Stimulated activated CD4-positive, alpha-beta T cell treated with anti-CD3 and anti-CD28 coated beads, Interleukin-4, amount 100 ng/mL, for 4 hours (primary cell): ENCODE measurements at regions not wholly inside any gene's neighbourhood (a gene's known extent, or its start where the extent isn't known, plus 50 kb on each side); places are given as distances from the start of the nearest gene placed in this dataset.
A peak's percentile ranks its signal among the peaks of the same experiment; 100 is the strongest.

ENCODE experiments used
- DNase-seq, 2 experiments: peaks; one replicate each; pipeline ENCODE4 v3.0.0-alpha.2; 2020

DNA sequence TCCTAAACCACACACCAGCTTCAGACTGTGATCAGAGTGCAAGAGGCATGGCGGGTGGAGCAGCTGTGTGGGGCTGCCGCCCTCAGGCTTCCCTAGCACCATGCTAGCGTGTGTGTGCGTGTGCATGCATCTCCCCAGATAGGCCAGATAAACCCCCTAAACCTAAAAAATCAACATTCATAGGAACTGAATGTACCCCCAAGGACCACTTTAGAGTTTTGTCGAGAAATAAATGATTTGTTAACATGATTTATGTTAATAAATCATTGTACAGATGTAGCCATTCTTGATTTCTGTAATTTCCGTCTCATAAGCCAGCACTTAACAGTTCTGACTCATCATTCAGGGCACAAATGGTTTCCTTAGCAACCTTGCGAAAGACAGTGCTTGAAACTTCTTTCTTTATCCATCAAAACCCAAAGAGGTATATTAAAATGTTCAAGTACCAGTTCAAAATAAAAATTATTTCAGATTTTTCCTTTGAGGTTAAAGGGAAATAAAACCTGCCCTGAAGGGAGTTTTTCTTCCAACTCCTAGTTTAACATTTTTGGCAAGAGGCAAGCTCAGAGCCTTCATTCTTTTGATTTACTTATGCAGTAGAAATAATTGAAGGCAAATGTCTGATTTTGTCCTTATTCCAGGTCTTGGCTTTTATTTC is 206.2 kb upstream of the RGS6 start:
- no peak for DNase-seq

DNA sequence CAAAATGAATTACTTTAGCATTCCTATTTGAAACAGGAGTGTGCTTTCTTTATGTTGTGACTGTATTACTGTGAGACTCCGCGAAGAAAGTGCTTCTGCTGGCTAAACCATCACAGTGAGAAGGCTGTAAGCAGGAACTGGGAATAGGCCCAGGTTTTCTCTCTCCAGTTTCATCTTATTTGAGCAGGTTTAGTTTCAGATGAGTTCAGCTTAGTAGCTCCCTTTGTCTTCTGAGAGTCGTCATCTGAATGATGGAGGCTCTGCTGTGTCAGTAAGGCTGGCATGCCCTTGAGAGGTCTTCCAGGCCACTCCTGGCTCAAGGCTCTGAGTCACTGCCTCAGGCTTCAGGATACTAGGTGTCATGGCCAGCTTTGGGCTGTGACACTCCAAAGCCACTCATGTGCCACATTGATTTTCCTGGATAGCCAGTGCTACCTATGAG is 205.6 kb upstream of the RGS6 start:
- no peak for DNase-seq

DNA sequence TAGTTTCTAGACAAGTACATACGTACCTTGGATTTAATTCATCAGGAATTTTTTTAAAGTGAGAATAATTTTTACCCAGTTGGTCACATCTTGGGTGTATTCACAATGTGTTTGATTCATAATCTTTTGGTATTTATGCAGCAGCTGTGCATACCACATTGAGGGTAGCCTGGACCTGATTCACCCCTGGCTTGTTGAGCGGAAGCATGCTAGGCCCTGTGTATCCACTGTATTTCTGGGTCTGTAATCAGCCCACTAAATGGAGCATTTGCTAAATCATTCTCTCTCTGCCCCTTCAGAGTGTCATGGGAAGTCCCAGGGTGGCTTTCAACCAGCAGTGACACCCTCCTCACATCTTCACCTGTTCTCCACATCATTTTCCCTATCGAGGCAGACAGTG is 203.8 kb upstream of the RGS6 start:
- no peak for DNase-seq

GRCh38 chr14:71729596-71729995 is 202.6 kb upstream of the RGS6 start:
- no peak for DNase-seq

DNA sequence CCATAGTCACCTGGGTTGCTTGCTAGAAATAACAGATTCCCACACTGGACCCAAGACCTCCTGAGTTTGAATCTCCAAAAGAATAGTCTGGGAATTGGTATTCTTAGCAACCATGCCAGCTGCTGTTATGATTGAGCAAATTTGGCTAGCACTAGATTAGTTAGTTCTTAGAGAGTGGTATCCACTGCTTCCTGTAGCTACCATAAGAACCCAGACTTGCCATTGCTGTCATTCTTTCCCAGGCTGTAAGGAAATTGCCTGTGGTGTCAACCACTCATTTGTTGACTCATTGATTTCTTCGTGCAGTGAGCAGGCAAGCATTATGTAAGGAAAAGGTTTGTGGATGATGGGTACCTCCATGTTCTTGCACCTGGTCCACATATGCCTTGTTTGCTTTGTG is 201.8 kb upstream of the RGS6 start:
- DNase-seq: no peak

- DNase-seq: no peak
Measured at GRCh38 chr14:71731096-71731495, 201.1 kb upstream of the RGS6 start.

DNA sequence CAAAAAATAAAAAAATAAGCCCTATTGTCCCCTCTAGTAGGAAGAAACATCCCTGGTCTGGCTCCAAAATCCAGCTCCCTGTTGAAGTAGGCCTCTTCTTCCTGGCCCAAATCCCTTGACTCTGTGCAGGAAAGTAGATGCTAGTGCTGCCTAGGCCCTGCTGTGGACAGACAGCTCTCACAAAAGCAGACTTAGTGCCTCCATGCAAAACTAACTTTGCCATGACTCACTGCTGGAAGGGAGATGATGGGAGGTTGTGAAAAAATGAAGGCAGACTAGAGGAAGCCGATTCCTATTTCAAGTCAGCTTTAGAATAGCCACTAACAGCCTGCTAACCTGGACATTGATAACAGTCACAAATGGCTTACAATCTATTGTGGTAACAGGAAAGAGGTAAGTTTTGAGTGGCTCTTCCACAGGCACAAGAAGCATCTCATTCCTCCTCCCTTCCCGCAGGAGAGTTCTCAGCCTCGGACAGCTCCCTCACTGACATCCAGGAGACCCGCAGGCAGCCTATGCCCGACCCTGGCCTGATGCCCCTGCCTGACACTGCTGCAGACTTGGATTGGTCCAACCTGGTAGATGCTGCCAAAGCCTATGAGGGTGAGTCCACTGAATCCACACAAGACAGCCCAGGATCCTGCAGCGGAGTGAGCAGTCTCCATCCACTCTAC is 198.9 kb upstream of the RGS6 start:
- no peak for DNase-seq

- no peak for DNase-seq
Measured at GRCh38 chr14:71734076-71734475, 198.2 kb upstream of the RGS6 start.

GRCh38 chr14:71734885-71735284 is 197.3 kb upstream of the RGS6 start:
- DNase-seq: no peak

- no peak for DNase-seq
Measured at GRCh38 chr14:71737760-71738159, 194.5 kb upstream of the RGS6 start.

- no peak for DNase-seq
Measured at GRCh38 chr14:71739273-71739990, 192.8 kb upstream of the RGS6 start.

DNA sequence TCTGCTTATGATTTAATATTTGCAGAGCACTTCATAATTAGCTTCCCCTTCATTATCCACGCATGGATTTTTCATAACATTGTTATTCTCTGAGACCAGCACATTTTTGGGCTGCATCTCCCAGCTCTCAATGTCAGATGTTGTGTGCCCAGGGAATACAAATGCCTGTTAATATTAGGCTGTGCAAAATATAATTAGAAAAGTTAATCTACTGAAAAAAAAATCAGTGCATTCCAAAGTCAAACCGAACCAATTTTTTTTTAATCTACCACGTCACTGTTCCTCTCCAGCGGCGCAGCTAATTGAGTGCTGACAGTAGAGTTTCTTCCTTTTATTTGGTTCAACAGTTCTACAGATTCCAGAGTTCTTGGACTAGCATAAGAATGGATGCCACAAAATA is 191.0 kb upstream of the RGS6 start:
- DNase-seq: no peak

- no peak for DNase-seq
Measured at GRCh38 chr14:71742485-71742884, 189.7 kb upstream of the RGS6 start.

GRCh38 chr14:71745072-71745471 is 187.2 kb upstream of the RGS6 start:
- no peak for DNase-seq

GRCh38 chr14:71748196-71748595 is 184.0 kb upstream of the RGS6 start:
- no peak for DNase-seq

GRCh38 chr14:71749613-71750238 is 182.5 kb upstream of the RGS6 start:
- DNase-seq: no peak

DNA sequence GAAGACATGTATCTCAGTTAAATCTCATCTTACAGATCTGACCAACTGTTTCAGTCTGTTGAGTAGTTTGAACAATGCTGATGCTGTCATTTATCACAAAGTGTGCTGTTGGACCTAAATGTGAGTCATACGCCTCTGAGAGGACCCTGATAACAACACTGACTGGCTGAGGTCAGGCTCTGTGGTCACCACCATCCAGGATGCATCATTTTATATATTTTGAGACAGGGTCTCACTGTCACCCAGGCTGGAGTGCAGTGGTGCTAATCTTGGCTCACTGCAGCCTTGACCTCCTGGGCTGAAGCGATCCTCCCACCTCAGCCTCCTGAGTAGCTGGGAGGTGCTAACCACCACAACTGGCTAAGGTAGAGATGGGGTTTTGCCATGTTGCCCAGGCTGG is 181.0 kb upstream of the RGS6 start:
- no peak for DNase-seq

DNA sequence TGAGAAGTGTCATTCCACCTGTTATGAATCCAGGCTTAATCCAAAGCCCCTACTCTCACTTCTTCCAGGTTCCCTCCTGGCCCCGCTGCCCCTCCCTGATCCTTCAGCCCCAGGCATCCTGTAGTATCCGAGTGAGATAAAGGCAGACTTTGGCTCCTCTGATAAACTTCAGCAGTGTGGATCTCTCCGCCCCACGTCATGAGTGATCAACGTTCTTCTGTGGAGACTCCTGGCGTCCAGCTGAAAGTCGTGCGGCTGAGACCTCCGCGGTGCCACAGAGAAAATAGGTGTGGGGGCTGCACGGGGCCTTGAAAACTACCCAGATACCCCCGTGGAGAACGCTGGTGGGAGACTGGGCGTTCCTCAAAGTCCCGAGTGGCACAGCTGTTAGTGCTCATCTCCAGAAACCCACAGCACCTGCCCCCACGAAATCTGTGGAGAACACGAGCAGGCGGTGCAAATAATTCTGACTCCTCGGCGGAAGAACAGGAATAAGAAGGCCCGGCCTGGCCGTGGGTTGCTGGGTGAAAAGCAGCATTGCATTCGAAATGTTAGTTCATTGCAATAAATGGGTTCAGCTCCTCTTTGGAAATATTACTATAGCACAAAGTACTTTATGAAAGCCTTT is 180.0 kb upstream of the RGS6 start:
- DNase-seq: no peak

GRCh38 chr14:71753126-71753830 is 179.0 kb upstream of the RGS6 start:
- peak; percentile 55 to 67 for DNase-seq

GRCh38 chr14:71753976-71754375 is 178.3 kb upstream of the RGS6 start:
- no peak for DNase-seq

- DNase-seq: no peak
Measured at GRCh38 chr14:71754422-71755095, 177.7 kb upstream of the RGS6 start.
